Body of pancreas (tissue), 4 donors: ENCODE measurements at regions not wholly inside any gene's neighbourhood (a gene's known extent, or its start where the extent isn't known, plus 50 kb on each side); places are given as distances from the start of the nearest gene placed in this dataset.

Experiments used
- CTCF ChIP-seq, 7 experiments: fragments of 450-650 bp in 4 of 7; fragments of 200-600 bp in 3 of 7; sonication (generic) in 3 of 7; IDR thresholded peaks; one replicate each; pipeline ENCODE4 v1.5.1; 2016 to 2019; ENCODE audit warnings: antibody characterized with exemption in 7 of 7
- POLR2A ChIP-seq, 3 donors: fragments of 450-650 bp; IDR thresholded peaks; one replicate each; pipeline ENCODE4 v1.6.1; 2016; ENCODE audit warnings: antibody characterized with exemption in 3 of 3, mild to moderate bottlenecking in 2 of 3

- TF ChIP-seq CTCF (IDR thresholded peaks at IDR 0.05) (no peak), POLR2A (IDR thresholded peaks at IDR 0.05) (no peak)
Observed at GRCh38 chr9:124098141-124098905, 86.8 kb downstream of the LHX2 start.
